ENCODE measurements at regions not wholly inside any gene's neighbourhood (a gene's known extent, or its start where the extent isn't known, plus 50 kb on each side); places are given as distances from the start of the nearest gene placed in this dataset.

DNA sequence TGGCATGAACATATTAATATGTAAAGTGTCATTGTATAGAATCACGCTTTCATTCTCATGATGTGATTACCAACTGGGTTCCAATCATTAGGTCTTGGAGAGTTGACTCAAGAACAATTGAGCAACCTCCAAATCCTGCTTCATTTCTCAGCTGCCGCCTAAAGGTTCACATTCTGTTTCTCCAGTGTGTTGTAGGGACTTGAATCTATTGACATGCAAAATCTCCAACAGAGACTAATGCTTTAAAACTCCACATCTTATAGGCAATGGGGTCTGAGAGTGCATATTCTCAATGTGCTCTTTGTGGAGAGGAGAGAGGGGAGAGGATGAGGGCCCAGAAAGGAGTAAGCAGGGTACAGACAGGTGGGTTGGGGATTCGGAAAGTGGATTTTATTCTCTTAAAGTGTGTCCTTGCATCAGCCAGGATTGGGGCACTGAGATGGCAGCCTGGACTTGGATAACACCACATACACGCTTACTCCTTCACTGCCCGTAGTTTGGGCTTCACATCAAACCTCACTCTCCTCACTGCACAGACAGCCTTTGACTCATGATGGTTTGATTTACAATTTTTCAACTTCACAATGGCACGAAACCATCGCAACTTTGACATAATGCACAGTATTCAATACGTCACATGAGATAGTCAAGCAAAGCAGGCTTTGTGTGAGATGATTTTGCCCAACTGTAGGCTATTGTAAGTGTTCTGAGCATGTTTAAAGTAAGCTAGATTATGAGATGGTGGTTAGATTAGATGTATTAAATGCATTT, 241.3 kb upstream of the IRS2 start:
- TF ChIP-seq, protein P1, sequence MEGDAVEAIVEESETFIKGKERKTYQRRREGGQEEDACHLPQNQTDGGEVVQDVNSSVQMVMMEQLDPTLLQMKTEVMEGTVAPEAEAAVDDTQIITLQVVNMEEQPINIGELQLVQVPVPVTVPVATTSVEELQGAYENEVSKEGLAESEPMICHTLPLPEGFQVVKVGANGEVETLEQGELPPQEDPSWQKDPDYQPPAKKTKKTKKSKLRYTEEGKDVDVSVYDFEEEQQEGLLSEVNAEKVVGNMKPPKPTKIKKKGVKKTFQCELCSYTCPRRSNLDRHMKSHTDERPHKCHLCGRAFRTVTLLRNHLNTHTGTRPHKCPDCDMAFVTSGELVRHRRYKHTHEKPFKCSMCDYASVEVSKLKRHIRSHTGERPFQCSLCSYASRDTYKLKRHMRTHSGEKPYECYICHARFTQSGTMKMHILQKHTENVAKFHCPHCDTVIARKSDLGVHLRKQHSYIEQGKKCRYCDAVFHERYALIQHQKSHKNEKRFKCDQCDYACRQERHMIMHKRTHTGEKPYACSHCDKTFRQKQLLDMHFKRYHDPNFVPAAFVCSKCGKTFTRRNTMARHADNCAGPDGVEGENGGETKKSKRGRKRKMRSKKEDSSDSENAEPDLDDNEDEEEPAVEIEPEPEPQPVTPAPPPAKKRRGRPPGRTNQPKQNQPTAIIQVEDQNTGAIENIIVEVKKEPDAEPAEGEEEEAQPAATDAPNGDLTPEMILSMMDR (IDR thresholded peaks at IDR 0.05; ENCODE audit: control extremely low read depth, extremely low read depth): no peak
- 78 to 81% methylated on average over 8 of the region's 8 CpGs for WGBS, 2 donors
- Histone ChIP-seq H3K4me3 (no peak overlapping the region), H3K9ac (ENCODE audit: insufficient read depth in 1 of 2, low read length in 2 of 2) (no peak overlapping the region), H3K36me3 (ENCODE audit: control insufficient read depth in 4 of 4, insufficient read depth in 4 of 4, low read length in 4 of 4) (no peaks in the 10 kb centered on the region), H3K4me1 (ENCODE audit: control insufficient read depth in 5 of 5, insufficient read depth in 5 of 5, low read length in 5 of 5) (peaks cover 0 to 3% (median 0%) of the 10 kb centered on the region in 5 donors), H3K27me3 (ENCODE audit: control insufficient read depth in 3 of 3, insufficient read depth in 3 of 3, low read length in 2 of 3) (no peaks in the 10 kb centered on the region), H3K27ac (ENCODE audit: low read depth in 1 of 2, low read length in 1 of 2) (no peak overlapping the region), H3K9me3 (ENCODE audit: control insufficient read depth in 4 of 4, insufficient read depth in 3 of 4, low read length in 3 of 4) (no peaks in the 10 kb centered on the region)
- DNase-seq (no peak), ATAC-seq (ENCODE audit: insufficient read depth, low FRiP score) (no peak)

DNA sequence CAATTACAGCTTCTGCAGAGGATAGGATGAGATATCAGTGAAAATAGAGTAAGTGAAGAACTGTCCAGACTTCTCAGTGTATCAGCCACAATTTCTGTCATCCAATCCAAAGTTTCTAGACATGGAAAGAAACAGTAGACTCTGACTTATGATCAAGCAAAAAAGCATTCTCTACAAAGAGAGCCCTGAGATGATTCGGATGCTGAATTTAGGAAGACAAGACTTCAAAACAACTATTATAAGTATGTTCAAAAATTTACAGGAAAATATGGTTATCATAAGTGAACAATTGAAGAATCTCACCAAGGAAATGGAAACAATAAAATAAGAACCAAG, 238.2 kb upstream of the IRS2 start:
- no peak for DNase-seq
- Histone ChIP-seq H3K27ac (ENCODE audit: low read depth in 1 of 2, low read length in 1 of 2) (peak overlapping the region in 1 of 2 donors; percentile 79), H3K4me1 (ENCODE audit: control insufficient read depth in 5 of 5, insufficient read depth in 5 of 5, low read length in 5 of 5) (peaks cover 0 to 3% (median 0%) of the 10 kb centered on the region in 5 donors), H3K27me3 (ENCODE audit: control insufficient read depth in 3 of 3, insufficient read depth in 3 of 3, low read length in 2 of 3) (peaks cover 0 to 4% (median 0%) of the 10 kb centered on the region in 3 donors), H3K36me3 (ENCODE audit: control insufficient read depth in 4 of 4, insufficient read depth in 4 of 4, low read length in 4 of 4) (no peaks in the 10 kb centered on the region), H3K9me3 (ENCODE audit: control insufficient read depth in 4 of 4, insufficient read depth in 3 of 4, low read length in 3 of 4) (no peaks in the 10 kb centered on the region), H3K9ac (ENCODE audit: insufficient read depth in 1 of 2, low read length in 2 of 2) (no peak overlapping the region), H3K4me3 (no peak overlapping the region)
- TF ChIP-seq, protein P1 (IDR thresholded peaks at IDR 0.05; ENCODE audit: control extremely low read depth, extremely low read depth): no peak
- WGBS, 2 donors: 0% methylated on average over 1 of the region's 1 CpG
- no peak for ATAC-seq (ENCODE audit: insufficient read depth, low FRiP score)

DNA sequence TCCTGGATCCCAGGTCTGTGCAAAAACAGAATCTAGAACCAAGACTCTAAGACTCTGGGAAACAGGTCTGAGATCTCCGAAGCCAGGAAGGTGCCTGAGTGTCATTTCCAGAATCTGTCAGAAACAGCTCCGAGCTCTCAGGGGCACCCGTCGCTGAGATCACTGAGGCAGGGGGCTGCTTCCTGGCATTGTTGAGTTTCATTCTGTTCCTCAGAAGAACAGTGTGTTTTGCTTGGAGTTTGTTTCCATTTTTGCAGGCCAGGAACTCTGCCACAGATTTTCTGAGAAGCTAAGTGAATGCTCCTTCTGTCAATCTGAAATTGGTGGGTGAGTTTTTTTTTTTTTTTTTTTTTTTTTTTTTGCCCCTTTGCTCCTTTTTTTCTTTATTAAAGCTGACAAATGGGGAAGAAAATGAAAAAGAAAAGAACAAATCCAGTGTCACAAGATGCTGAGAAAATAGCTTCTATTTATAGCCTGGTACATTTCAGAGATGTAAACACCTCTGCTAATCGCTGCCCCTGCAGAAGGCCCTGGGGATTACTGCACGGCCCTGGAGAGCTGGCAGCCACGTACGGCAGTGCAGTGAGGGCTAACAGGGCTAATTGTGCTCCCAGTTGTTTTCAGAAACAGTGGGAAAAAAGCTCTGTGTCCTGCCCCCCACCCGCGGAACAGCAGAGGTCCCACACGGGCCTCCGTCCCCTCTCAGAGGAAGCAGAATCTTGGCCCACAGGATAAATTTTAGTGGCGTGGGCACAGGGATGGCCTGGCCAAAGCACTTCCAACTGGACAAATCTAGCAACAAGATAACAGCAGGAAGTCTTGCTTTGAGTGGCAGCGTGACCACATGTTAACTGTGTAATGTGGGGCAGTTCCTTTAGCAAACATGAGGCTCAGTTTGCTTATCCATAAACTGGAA, 237.6 kb upstream of the IRS2 start:
- no peak for ATAC-seq (ENCODE audit: insufficient read depth, low FRiP score)
- no peak overlapping the region for H3K9ac ChIP-seq (ENCODE audit: insufficient read depth in 1 of 2, low read length in 2 of 2)

More for the DNA sequence above, 237.6 kb upstream of the IRS2 start:
- Histone ChIP-seq H3K4me1 (ENCODE audit: control insufficient read depth in 5 of 5, insufficient read depth in 5 of 5, low read length in 5 of 5) (peaks cover 0 to 3% (median 0%) of the 10 kb centered on the region in 5 donors), H3K27me3 (ENCODE audit: control insufficient read depth in 3 of 3, insufficient read depth in 3 of 3, low read length in 2 of 3) (peaks cover 0 to 4% (median 0%) of the 10 kb centered on the region in 3 donors), H3K36me3 (ENCODE audit: control insufficient read depth in 4 of 4, insufficient read depth in 4 of 4, low read length in 4 of 4) (no peaks in the 10 kb centered on the region), H3K9me3 (ENCODE audit: control insufficient read depth in 4 of 4, insufficient read depth in 3 of 4, low read length in 3 of 4) (no peaks in the 10 kb centered on the region), H3K27ac (ENCODE audit: low read depth in 1 of 2, low read length in 1 of 2) (peak overlapping the region in 1 of 2 donors; percentile 79), H3K4me3 (no peak overlapping the region)
- peak in 1 of 3 donors; percentile 29 for DNase-seq
- WGBS, 2 donors: 46 to 50% methylated on average over 14 of the region's 14 CpGs
- TF ChIP-seq, protein P1 (IDR thresholded peaks at IDR 0.05; ENCODE audit: control extremely low read depth, extremely low read depth): no peak
